H9 (cell line): ENCODE measurements at regions not wholly inside any gene's neighbourhood (a gene's known extent, or its start where the extent isn't known, plus 50 kb on each side); places are given as distances from the start of the nearest gene placed in this dataset.

ENCODE experiments used
- DNase-seq: peaks from one replicate; pipeline ENCODE4 v3.0.0-alpha.2; 2017
- H2AFZ ChIP-seq: one replicate; pipeline ENCODE4 v1.6.1; 2013; ENCODE audit warnings: mild to moderate bottlenecking, low read length, control low read depth, moderate library complexity
- H2AK5ac ChIP-seq: 2 replicates; pipeline ENCODE4 v1.6.1; 2013; ENCODE audit warnings: low read length, control low read depth, mixed read lengths; ENCODE audit not compliant: insufficient read length
- H2BK120ac ChIP-seq: one replicate; pipeline ENCODE4 v1.6.1; 2013; ENCODE audit warnings: low read depth, mild to moderate bottlenecking, low read length, control low read depth, inconsistent platforms; ENCODE audit not compliant: poor library complexity, severe bottlenecking
- H2BK12ac ChIP-seq: 2 replicates; pipeline ENCODE4 v1.6.1; 2013; ENCODE audit warnings: low read length, control low read depth, mixed read lengths, low read depth; ENCODE audit not compliant: insufficient read length
- H2BK15ac ChIP-seq: 2 replicates; pipeline ENCODE4 v1.6.1; 2013; ENCODE audit warnings: low read depth, low read length, control low read depth
- H2BK20ac ChIP-seq: one replicate; pipeline ENCODE4 v1.6.1; 2013; ENCODE audit warnings: low read depth, mild to moderate bottlenecking, low read length, control low read depth, inconsistent platforms; ENCODE audit not compliant: poor library complexity, severe bottlenecking
- H2BK5ac ChIP-seq: 2 replicates; pipeline ENCODE4 v1.6.1; 2013; ENCODE audit warnings: low read length, control low read depth, mixed read lengths; ENCODE audit not compliant: insufficient read length
- H3K14ac ChIP-seq: 2 replicates; pipeline ENCODE4 v1.6.1; 2013; ENCODE audit warnings: low read length, control low read depth; ENCODE audit not compliant: insufficient read depth
- H3K18ac ChIP-seq: 2 replicates; pipeline ENCODE4 v1.6.1; 2013; ENCODE audit warnings: low read depth, mild to moderate bottlenecking, mixed read lengths, low read length, control low read depth; ENCODE audit not compliant: insufficient read length
- H3K23ac ChIP-seq: 2 replicates; pipeline ENCODE4 v1.6.1; 2013; ENCODE audit warnings: low read length, control low read depth, mixed read lengths, low read depth; ENCODE audit not compliant: insufficient read length
- H3K23me2 ChIP-seq: 2 replicates; pipeline ENCODE4 v1.6.1; 2013; ENCODE audit warnings: low read depth, mild to moderate bottlenecking, mixed read lengths, low read length, control low read depth; ENCODE audit not compliant: insufficient read length, poor library complexity, severe bottlenecking
- H3K27ac ChIP-seq: 2 replicates; pipeline ENCODE4 v1.5.1; 2013; ENCODE audit warnings: low read length, control low read depth, mixed read lengths, low read depth; ENCODE audit not compliant: insufficient read length
- H3K27me3 ChIP-seq: 2 replicates; pipeline ENCODE4 v1.6.1; 2013; ENCODE audit warnings: low read length, control low read depth, inconsistent platforms; ENCODE audit not compliant: insufficient read depth
- H3K4ac ChIP-seq: 2 replicates; pipeline ENCODE4 v1.6.1; 2013; ENCODE audit warnings: low read depth, mild to moderate bottlenecking, control low read depth, inconsistent platforms, low read length, moderate library complexity
- H3K4me1 ChIP-seq: 2 replicates; pipeline ENCODE4 v1.6.1; 2013; ENCODE audit warnings: low read length, control low read depth, inconsistent platforms; ENCODE audit not compliant: insufficient read depth
- H3K4me2 ChIP-seq: 2 replicates; pipeline ENCODE4 v1.6.1; 2013; ENCODE audit warnings: low read length, control low read depth, mixed read lengths; ENCODE audit not compliant: insufficient read length, insufficient read depth
- H3K56ac ChIP-seq: 2 replicates; pipeline ENCODE4 v1.6.1; 2013; ENCODE audit warnings: low read depth, mild to moderate bottlenecking, mixed read lengths, low read length, control low read depth; ENCODE audit not compliant: insufficient read length
- H3K79me1 ChIP-seq: 2 replicates; pipeline ENCODE4 v1.6.1; 2013; ENCODE audit warnings: low read depth, mild to moderate bottlenecking, moderate library complexity, low read length, control low read depth, inconsistent platforms; ENCODE audit not compliant: insufficient read depth, poor library complexity, severe bottlenecking
- H3K79me2 ChIP-seq: 2 replicates; pipeline ENCODE4 v1.6.1; 2013; ENCODE audit warnings: low read length, control low read depth, inconsistent platforms; ENCODE audit not compliant: insufficient read depth
- H3K9ac ChIP-seq: 2 replicates; pipeline ENCODE4 v1.6.1; 2013; ENCODE audit warnings: low read length, control low read depth, mixed read lengths; ENCODE audit not compliant: insufficient read length; ENCODE audit errors: extremely low read depth
- H3K9me3 ChIP-seq: one replicate; pipeline ENCODE4 v1.6.1; 2013; ENCODE audit warnings: low read depth, low read length, inconsistent platforms; ENCODE audit not compliant: control insufficient read depth
- H3T11ph ChIP-seq: one replicate; pipeline ENCODE4 v1.6.1; 2013; ENCODE audit warnings: mild to moderate bottlenecking, low read length, control low read depth, inconsistent platforms
- H4K20me1 ChIP-seq: one replicate; pipeline ENCODE4 v1.6.1; 2013; ENCODE audit not compliant: control insufficient read depth, insufficient read length, insufficient read depth
- H4K5ac ChIP-seq: 2 replicates; pipeline ENCODE4 v1.6.1; 2013; ENCODE audit warnings: low read depth, mild to moderate bottlenecking, mixed read lengths, low read length, control low read depth; ENCODE audit not compliant: insufficient read length
- H4K8ac ChIP-seq: replicated peaks from 2 replicates; pipeline ENCODE4 v1.6.1; 2013; ENCODE audit warnings: low read length, control low read depth, mixed read lengths, low read depth; ENCODE audit not compliant: insufficient read length
- H4K91ac ChIP-seq: 2 replicates; pipeline ENCODE4 v1.6.1; 2013; ENCODE audit warnings: low read depth, mild to moderate bottlenecking, moderate library complexity, mixed read lengths, low read length, control low read depth; ENCODE audit not compliant: insufficient read length
- H3K27ac Mint-ChIP-seq, 3 experiments: 2 replicates in 2 of 3; 3 replicates in 1 of 3; pipeline ENCODE4 v1.8.0; 2020 to 2021; ENCODE audit warnings: mixed read lengths in 3 of 3, mild to moderate bottlenecking in 1 of 3, moderate library complexity in 1 of 3
- H3K27me3 Mint-ChIP-seq: 2 replicates; pipeline ENCODE4 v1.8.0; 2021; ENCODE audit warnings: low read depth, mild to moderate bottlenecking, moderate library complexity, mixed read lengths
- H3K36me3 Mint-ChIP-seq, 3 experiments: 2 replicates in 2 of 3; 3 replicates in 1 of 3; pipeline ENCODE4 v1.8.0; 2020 to 2021; ENCODE audit warnings: low read depth in 3 of 3, mixed read lengths in 3 of 3; ENCODE audit not compliant: insufficient read depth in 1 of 3
- H3K4me1 Mint-ChIP-seq, 2 experiments: 2 replicates each; pipeline ENCODE4 v1.8.0; 2020; ENCODE audit warnings: mixed read lengths in 2 of 2
- H3K4me3 Mint-ChIP-seq, 2 experiments: 2 replicates in 1 of 2; 3 replicates in 1 of 2; pipeline ENCODE4 v1.8.0; 2020 to 2021; ENCODE audit warnings: mild to moderate bottlenecking in 2 of 2, mixed read lengths in 2 of 2, moderate library complexity in 1 of 2
- H3K9me3 Mint-ChIP-seq, 2 experiments: 2 replicates in 1 of 2; 3 replicates in 1 of 2; pipeline ENCODE4 v1.8.0; 2020; ENCODE audit warnings: mild to moderate bottlenecking in 2 of 2, mixed read lengths in 2 of 2, moderate library complexity in 1 of 2
- CTCF ChIP-seq: fragments of 200-600 bp; sonication (generic); conservative IDR thresholded peaks from 3 replicates; pipeline ENCODE4 v1.8.0; 2021; ENCODE audit warnings: antibody characterized with exemption, mild to moderate bottlenecking
- WGBS: extraction: QIAGEN DNeasy Blood & Tissue Kit; methylation state at CpG from one replicate; pipeline ENCODE4 v1.1.7; 2013; ENCODE audit warnings: missing lambda C conversion rate, low lambda C conversion rate, mixed read lengths; ENCODE audit not compliant: insufficient read length; ENCODE audit errors: extremely low coverage; 5-methylcytosine and 5-hydroxymethylcytosine counted together

DNA sequence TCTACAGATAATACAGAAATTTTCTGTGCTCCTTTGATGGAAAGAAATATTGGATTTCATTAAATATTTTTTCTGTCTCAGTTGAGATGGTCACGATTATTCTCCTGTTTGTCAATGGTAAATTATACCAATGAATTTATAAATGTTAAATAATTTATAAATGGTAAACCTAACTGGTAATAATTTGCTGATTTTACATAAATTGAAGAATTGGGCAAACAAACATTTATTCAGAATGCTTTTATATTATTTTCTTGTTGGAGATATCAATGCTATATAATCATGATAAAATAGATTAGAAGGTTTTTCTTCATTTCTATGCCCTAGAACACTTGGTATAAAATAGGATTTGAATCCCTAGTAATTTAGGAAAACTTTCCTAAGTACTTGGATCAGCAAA, 597.6 kb upstream of the IGFBP3 start:
- Histone ChIP-seq H4K5ac (no peak overlapping the region), H2BK20ac (no peak overlapping the region), H2BK15ac (no peak overlapping the region), H4K8ac (no peak overlapping the region), H3K4me2 (no peak overlapping the region), H2AK5ac (no peak overlapping the region), H4K91ac (no peak overlapping the region), H3K79me2 (no peaks in the 10 kb centered on the region), H3K9me3 (no peaks in the 10 kb centered on the region), H2BK12ac (no peak overlapping the region), H3K23me2 (no peaks in the 10 kb centered on the region), H3K4me1 (no peaks in the 10 kb centered on the region), H3K27me3 (no peaks in the 10 kb centered on the region), H3T11ph (no peak overlapping the region), H2BK5ac (no peak overlapping the region), H3K23ac (no peak overlapping the region), H3K14ac (no peak overlapping the region), H4K20me1 (no peaks in the 10 kb centered on the region), H3K18ac (no peak overlapping the region), H2BK120ac (no peak overlapping the region), H3K27ac (no peak overlapping the region), H3K4ac (no peak overlapping the region), H3K79me1 (no peaks in the 10 kb centered on the region), H2AFZ (no peak overlapping the region), H3K56ac (no peak overlapping the region), H3K9ac (no peak overlapping the region)
- no peak for TF ChIP-seq CTCF
- Mint-ChIP-seq H3K27me3 (peaks cover 5% of the 10 kb centered on the region), H3K9me3 (no peaks in the 10 kb centered on the region), H3K36me3 (no peaks in the 10 kb centered on the region), H3K4me3 (no peak overlapping the region), H3K27ac (no peak overlapping the region), H3K4me1 (no peaks in the 10 kb centered on the region)
- no peak for DNase-seq
- no CpG with 5 or more reads among the region's 1 CpG for WGBS
